ENCODE measurements at regions not wholly inside any gene's neighbourhood (a gene's known extent, or its start where the extent isn't known, plus 50 kb on each side); places are given as distances from the start of the nearest gene placed in this dataset.
A peak's percentile ranks its signal among the peaks of the same experiment; 100 is the strongest.

DNA sequence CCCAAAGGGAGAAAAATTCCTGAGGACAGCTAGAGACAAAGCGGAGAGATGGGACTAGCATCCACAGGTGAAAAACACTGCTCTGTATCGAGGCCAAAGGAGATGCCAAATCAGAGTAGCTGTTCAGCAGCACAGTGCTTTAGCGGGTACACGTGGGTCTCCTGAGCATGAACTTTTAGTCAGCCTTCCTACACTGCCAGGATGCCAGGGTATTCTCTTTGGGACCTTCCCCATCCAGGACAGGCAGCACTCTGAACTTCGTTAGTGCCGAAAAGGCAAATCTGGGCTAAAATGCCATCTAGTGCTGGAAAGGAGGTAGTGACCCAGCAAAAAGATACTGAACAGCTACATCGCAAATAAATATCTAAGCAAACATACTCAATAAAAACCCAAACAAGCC, 64.9 kb downstream of the C6orf58 start:
- peak; percentile 31 for DNase-seq (ENCODE audit: low read depth)

Data from LHCN-M2 (cell line).